Progenitor cell of endocrine pancreas (in vitro differentiated cells): ENCODE measurements at regions not wholly inside any gene's neighbourhood (a gene's known extent, or its start where the extent isn't known, plus 50 kb on each side); places are given as distances from the start of the nearest gene placed in this dataset.

Experiments used
- DNase-seq: peaks from one replicate; pipeline ENCODE4 v3.0.0; 2021; ENCODE audit warnings: low spot score; ENCODE audit not compliant: unreplicated experiment
- H3K27ac Mint-ChIP-seq: 2 replicates; pipeline ENCODE4 v1.8.0; 2021; ENCODE audit warnings: mild to moderate bottlenecking, moderate library complexity, mixed read lengths
- H3K27me3 Mint-ChIP-seq: 2 replicates; pipeline ENCODE4 v1.8.0; 2021; ENCODE audit warnings: mixed read lengths
- H3K36me3 Mint-ChIP-seq: 2 replicates; pipeline ENCODE4 v1.8.0; 2022; ENCODE audit warnings: mixed read lengths; ENCODE audit not compliant: insufficient read depth
- H3K4me1 Mint-ChIP-seq: 2 replicates; pipeline ENCODE4 v1.8.0; 2021; ENCODE audit warnings: low read depth, mixed read lengths
- H3K4me3 Mint-ChIP-seq: 2 replicates; pipeline ENCODE4 v1.8.0; 2021; ENCODE audit warnings: low read depth, mild to moderate bottlenecking, moderate library complexity, mixed read lengths
- H3K9me3 Mint-ChIP-seq: 2 replicates; pipeline ENCODE4 v1.8.0; 2021; ENCODE audit warnings: low read depth, mixed read lengths
- CTCF ChIP-seq: fragments of 200-600 bp; sonication (generic); IDR thresholded peaks from one replicate; pipeline ENCODE4 v1.5.0; 2021; ENCODE audit warnings: antibody characterized with exemption, mild to moderate bottlenecking; ENCODE audit not compliant: unreplicated experiment

- no peaks in the 10 kb centered on the region for H3K4me1 Mint-ChIP-seq
- H3K4me3 Mint-ChIP-seq: no peak overlapping the region
- no peaks in the 10 kb centered on the region for H3K27me3 Mint-ChIP-seq
- no peak overlapping the region for H3K27ac Mint-ChIP-seq
- no peak for DNase-seq
- peaks cover 16% of the 10 kb centered on the region for H3K9me3 Mint-ChIP-seq
- no peaks in the 10 kb centered on the region for H3K36me3 Mint-ChIP-seq
- no peak for TF ChIP-seq CTCF
These were observed 58.0 kb upstream of the SLC35F1 start for GRCh38 chr6:117849087-117849486.
